ENCODE measurements at regions not wholly inside any gene's neighbourhood (a gene's known extent, or its start where the extent isn't known, plus 50 kb on each side); places are given as distances from the start of the nearest gene placed in this dataset.
"Not testable (repeated sequence)": the region's sequence is repeated elsewhere in the genome, so short reads cannot be mapped to it uniquely, and the experiment has no call there.

GRCh38 chr22:25281675-25282345, 62.4 kb downstream of the CRYBB2 start:
- no peak for DNase-seq

DNA sequence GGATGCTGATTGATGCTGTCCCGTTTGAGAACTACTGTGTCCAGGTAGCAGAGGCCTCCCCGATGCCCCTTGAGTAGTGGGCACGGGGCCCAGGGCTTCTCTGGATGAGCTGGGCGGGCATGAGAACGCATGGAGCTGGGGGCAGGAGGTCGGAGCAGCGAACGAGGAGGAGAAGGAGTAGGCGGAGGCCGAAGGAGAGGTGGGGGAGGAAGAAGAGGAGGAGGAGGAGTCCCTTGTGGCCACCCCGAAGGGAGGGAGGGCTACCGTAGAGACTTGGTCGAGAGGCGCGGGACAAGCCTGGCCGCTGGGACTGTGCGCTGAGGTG, 62.9 kb downstream of the CRYBB2 start:
- no peak for DNase-seq

DNA sequence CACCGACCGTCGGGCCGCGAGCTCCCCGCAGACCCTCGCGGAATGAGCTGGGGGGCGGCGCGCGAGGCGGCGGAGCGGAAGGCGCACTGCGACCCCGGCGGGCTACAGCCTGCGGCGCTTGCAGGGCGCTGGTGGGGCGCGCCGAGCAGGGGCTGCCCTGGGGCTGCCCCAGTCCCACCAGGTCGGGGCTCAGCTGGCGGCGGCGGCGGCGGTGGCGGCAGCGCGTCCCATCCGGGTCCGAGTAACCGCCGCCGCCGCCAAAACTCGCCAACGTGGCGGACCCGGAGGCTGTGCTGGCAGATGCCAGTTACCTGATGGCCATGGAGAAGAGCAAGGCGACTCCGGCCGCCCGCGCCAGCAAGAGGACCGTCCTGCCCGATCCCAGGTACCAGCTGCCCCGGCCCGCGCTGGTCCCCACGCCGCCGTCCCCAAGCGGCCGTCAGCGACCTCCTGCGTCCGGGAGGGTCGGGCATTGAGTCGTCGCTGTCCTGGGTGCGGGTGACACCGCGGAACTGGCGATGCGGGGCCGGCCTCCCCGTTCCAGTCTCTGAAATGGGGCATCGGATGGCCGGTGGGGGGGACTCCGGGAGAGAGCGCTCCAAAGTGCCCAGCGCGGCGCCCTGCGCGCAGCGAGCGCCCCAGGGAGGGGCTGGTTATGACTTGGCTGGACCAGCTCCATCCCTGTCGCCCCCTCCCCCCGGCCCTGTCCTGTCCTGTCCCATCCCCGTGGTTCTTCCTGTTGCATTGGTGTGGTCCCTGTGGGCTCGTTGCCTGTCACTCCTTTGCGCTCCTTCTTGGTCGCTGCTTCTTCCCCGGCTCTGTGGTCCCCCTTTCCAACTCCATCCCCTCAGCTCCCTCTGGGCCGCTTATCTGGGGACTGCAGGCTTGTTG, 63.5 kb downstream of the CRYBB2 start:
- DNase-seq = no peak

- DNase-seq = not testable (repeated sequence)
Observed at GRCh38 chr22:25288481-25288880, 69.0 kb downstream of the CRYBB2 start.

- not testable (repeated sequence) for DNase-seq
Observed at GRCh38 chr22:25301912-25302311, 82.5 kb downstream of the CRYBB2 start.

- DNase-seq = not testable (repeated sequence)
Observed at GRCh38 chr22:25309586-25309985, 90.1 kb downstream of the CRYBB2 start.

DNA sequence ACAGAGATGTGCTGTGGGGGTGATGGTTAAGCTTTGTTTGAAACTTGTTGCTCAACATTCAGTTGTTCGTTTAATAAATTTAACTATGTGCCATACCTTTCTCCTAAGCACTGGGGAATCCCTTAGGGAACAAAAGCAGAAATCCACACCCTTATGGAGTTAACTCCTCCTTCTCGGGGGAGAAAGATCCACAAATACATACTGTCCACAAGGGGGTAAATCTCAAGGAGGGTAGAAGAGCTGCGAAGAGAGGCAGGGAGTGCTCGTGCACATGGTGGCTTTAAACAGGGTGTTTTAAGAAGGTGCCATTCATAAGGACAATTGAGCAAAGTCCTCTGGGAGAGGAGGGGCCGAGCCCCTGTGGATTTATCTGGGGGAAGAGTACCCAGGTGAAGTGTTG, 92.5 kb downstream of the CRYBB2 start:
- not testable (repeated sequence) for DNase-seq

- DNase-seq = no peak
Observed at GRCh38 chr22:25318081-25318823, 98.8 kb downstream of the CRYBB2 start.

DNA sequence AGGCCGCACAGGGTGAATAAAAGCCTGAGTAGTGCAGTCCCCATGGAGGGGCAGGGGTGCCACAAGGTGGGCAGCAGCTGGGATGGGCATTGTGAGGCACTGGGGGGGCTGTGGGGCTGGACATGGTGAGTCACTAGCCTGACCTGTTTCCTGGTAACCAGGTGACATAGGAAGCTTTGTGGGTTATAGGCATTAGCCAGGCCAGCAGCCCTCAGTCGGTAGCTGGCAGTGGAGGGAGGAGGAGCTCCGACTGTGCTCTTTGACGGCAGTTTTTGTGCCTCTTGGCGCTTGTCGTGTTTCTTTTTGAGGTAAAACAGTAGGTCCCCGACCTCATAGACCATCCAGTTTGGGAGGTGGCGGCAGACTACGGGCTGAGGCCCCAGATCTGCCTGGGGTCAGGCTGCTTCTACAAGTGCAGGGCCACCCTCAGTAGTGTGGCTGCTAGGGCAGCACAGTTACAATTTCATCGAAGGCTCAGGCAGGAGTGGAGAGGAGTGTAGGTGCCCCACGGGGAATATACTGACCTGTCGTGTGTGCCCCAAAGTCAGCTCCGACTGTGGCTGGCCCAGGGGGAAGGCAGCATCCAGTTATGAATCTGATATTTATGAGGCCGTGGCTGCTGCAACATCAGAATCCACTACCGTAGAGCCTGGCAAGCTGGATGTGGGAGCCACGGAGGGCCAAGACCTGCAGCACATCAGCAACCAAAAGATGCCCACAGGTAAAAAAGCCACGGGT, 107.7 kb downstream of the CRYBB2 start:
- no peak for DNase-seq

- DNase-seq = no peak
Observed at GRCh38 chr22:25331050-25331449, 111.6 kb downstream of the CRYBB2 start.

GRCh38 chr22:25331911-25332310, 112.5 kb downstream of the CRYBB2 start:
- DNase-seq = not testable (repeated sequence)

DNA sequence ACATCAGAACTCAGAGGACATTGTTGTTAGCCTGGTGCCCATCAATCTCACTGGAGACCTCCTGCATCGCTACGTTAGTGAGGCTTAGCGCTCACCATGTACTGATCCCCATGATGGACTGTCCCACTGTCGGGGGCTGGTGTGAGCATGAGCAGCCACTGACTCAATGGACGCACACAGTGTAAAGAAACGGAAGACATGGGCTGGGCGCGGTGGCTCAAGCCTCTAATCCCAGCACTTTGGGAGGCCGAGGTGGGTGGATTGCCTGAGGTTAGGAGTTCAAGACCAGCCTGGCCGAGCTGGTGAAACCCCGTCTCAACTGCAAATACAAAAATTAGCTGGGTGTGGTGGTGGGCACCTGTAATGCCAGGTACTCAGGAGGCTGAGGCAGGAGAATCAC, 112.9 kb downstream of the CRYBB2 start:
- DNase-seq = no peak

GRCh38 chr22:25334162-25334490, 114.7 kb downstream of the CRYBB2 start:
- DNase-seq = no peak

- not testable (repeated sequence) for DNase-seq
Observed at GRCh38 chr22:25334631-25335030, 115.2 kb downstream of the CRYBB2 start.

DNA sequence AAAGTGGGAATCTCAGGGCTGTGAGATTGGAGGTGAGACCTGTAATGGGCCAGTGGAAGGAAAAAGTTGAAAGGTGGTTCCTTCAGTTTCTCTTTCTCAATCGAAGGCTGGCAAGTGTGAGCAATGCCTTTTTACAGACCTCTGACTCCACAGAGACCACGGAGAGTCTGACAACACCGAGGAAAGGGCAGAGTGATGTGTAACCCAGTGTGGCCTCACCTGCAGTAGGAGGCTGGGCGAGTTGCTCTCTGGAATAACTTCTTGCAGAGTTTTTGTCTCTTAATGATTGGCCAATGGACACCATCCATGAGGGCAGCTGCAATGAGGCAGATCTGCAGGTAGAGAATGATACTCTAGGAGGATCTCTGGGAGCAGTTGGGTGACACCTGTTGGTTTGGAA, 115.8 kb downstream of the CRYBB2 start:
- DNase-seq = not testable (repeated sequence)

- not testable (repeated sequence) for DNase-seq
Observed at GRCh38 chr22:25340536-25340935, 121.1 kb downstream of the CRYBB2 start.

GRCh38 chr22:25344366-25344765, 124.9 kb downstream of the CRYBB2 start:
- DNase-seq = not testable (repeated sequence)

DNA sequence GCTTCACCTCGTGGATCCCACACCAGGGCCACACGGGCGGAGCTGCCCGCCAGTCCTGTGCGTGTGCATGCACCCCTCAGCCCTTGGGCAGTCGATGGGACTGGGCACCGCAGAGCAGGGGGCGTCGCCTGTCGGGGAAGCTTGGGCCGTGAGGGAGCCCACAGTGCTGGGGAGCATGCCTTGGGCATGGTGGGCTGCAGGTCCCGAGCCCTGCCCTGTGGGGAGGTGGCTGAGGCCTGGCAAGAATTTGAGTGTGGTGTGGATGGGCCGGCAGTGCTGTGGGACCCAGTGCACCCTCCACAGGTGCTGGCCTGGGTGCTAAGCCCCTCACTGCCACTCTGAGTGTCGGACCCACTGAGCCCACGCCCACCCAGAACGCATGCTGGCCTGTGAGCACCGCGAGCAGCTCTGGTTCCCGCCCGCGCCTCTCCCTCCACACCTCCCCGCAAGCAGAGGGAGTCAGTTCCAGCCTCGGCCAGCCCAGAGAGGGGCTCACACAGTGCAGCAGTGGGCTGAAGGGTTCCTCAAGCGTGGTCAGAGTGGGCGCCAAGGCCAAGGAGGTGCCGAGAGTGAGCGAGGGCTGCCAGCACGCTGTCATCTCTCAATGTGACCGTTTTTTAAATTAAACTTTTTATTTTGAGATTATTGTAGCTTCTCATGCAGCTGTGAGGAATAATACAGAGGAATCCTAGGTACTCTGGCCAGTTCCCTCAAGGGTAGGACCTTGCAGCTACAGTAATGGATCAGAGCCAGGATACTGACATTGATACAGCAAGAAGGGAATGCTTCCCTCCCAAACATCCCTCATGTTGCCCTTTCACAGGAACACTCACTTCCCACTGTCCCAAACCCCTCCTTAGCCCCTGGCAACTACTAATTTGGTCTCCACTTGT, 127.7 kb downstream of the CRYBB2 start:
- DNase-seq = no peak

GRCh38 chr22:25347752-25348102, 128.3 kb downstream of the CRYBB2 start:
- no peak for DNase-seq

GRCh38 chr22:25348391-25348790, 129.0 kb downstream of the CRYBB2 start:
- no peak for DNase-seq

GRCh38 chr22:25348996-25349395, 129.6 kb downstream of the CRYBB2 start:
- DNase-seq = not testable (repeated sequence)

GRCh38 chr22:25350551-25350971, 131.1 kb downstream of the CRYBB2 start:
- no peak for DNase-seq
